Smooth muscle cell (in vitro differentiated cells): ENCODE measurements at regions not wholly inside any gene's neighbourhood (a gene's known extent, or its start where the extent isn't known, plus 50 kb on each side); places are given as distances from the start of the nearest gene placed in this dataset.

ENCODE experiments used
- DNase-seq: peaks from one replicate; lab custom pipeline; 2025; ENCODE audit not compliant: unreplicated experiment; lab: John Stamatoyannopoulos, UW
- H2AFZ ChIP-seq: fragments of 200-600 bp; sonication (generic); 2 replicates; pipeline ENCODE4 v1.6.0; 2016; ENCODE audit warnings: antibody characterized with exemption, low read depth, mild to moderate bottlenecking
- H3F3A ChIP-seq: fragments of 200-600 bp; sonication (generic); 2 replicates; pipeline ENCODE4 v1.6.0; 2017; ENCODE audit warnings: antibody characterized with exemption, low read depth
- H3K27ac ChIP-seq: fragments of 200-600 bp; sonication (generic); 2 replicates; pipeline ENCODE4 v1.5.1; 2016; ENCODE audit warnings: low read depth, mild to moderate bottlenecking
- H3K27me3 ChIP-seq: fragments of 200-600 bp; sonication (generic); 2 replicates; pipeline ENCODE4 v1.6.1; 2016; ENCODE audit warnings: low read depth, mild to moderate bottlenecking
- H3K36me3 ChIP-seq: fragments of 200-600 bp; sonication (generic); 2 replicates; pipeline ENCODE4 v1.5.1; 2016; ENCODE audit warnings: low read depth
- H3K4me1 ChIP-seq: fragments of 200-600 bp; sonication (generic); 2 replicates; pipeline ENCODE4 v1.5.1; 2016; ENCODE audit warnings: low read depth
- H3K4me2 ChIP-seq: fragments of 200-600 bp; sonication (generic); 2 replicates; pipeline ENCODE4 v1.6.0; 2016; ENCODE audit warnings: mild to moderate bottlenecking
- H3K4me3 ChIP-seq: fragments of 200-600 bp; sonication (generic); 2 replicates; pipeline ENCODE4 v1.5.1; 2016; ENCODE audit warnings: mild to moderate bottlenecking
- H3K79me2 ChIP-seq: fragments of 200-600 bp; sonication (generic); 2 replicates; pipeline ENCODE4 v1.6.0; 2016; ENCODE audit warnings: low read depth, mild to moderate bottlenecking
- H3K9ac ChIP-seq: fragments of 200-600 bp; sonication (generic); 2 replicates; pipeline ENCODE4 v1.6.0; 2016; ENCODE audit warnings: low read depth
- H3K9me3 ChIP-seq: fragments of 200-600 bp; sonication (generic); replicated peaks from 2 replicates; pipeline ENCODE4 v1.5.1; 2016; ENCODE audit warnings: low read depth
- H4K20me1 ChIP-seq: fragments of 200-600 bp; sonication (generic); 2 replicates; pipeline ENCODE4 v1.6.0; 2016; ENCODE audit warnings: low read depth
- CTCF ChIP-seq: fragments of 200-600 bp; sonication (generic); IDR thresholded peaks from 2 replicates; pipeline ENCODE4 v1.5.1; 2017; ENCODE audit warnings: borderline replicate concordance, mild to moderate bottlenecking, antibody characterized with exemption; ENCODE audit not compliant: insufficient read depth, poor library complexity, severe bottlenecking
- WGBS: methylation state at CpG from one replicate; pipeline ENCODE4 v1.1.7; 2016; ENCODE audit warnings: low lambda C conversion rate; 5-methylcytosine and 5-hydroxymethylcytosine counted together

GRCh38 chr6:155778336-155778735 lies 322.7 kb upstream of the NOX3 start:
- no peak for TF ChIP-seq CTCF
- DNase-seq: no peak
- H3K4me1 ChIP-seq: no peaks in the 10 kb centered on the region
- WGBS: 81% methylated on average over 2 of the region's 2 CpGs
- no peaks in the 10 kb centered on the region for H3K36me3 ChIP-seq
- no peak overlapping the region for H3K4me3 ChIP-seq
- H3K9me3 ChIP-seq: no peaks in the 10 kb centered on the region
- H2AFZ ChIP-seq: no peak overlapping the region
- no peaks in the 10 kb centered on the region for H3K27me3 ChIP-seq
- no peaks in the 10 kb centered on the region for H4K20me1 ChIP-seq
- H3F3A ChIP-seq: no peaks in the 10 kb centered on the region
- H3K9ac ChIP-seq: no peak overlapping the region
- no peaks in the 10 kb centered on the region for H3K79me2 ChIP-seq
- no peak overlapping the region for H3K4me2 ChIP-seq
- no peak overlapping the region for H3K27ac ChIP-seq

- Histone ChIP-seq H4K20me1 (no peaks in the 10 kb centered on the region), H3K36me3 (no peaks in the 10 kb centered on the region), H3K79me2 (no peaks in the 10 kb centered on the region), H3K4me3 (no peak overlapping the region), H3K9ac (no peak overlapping the region), H3K9me3 (no peaks in the 10 kb centered on the region), H3K27ac (no peak overlapping the region), H3K27me3 (no peaks in the 10 kb centered on the region), H3K4me2 (no peak overlapping the region), H2AFZ (no peak overlapping the region), H3F3A (no peaks in the 10 kb centered on the region), H3K4me1 (no peaks in the 10 kb centered on the region)
- TF ChIP-seq CTCF: no peak
- 91% methylated on average over 1 of the region's 1 CpG for WGBS
- DNase-seq: no peak
Measured at GRCh38 chr6:155771822-155772221, 316.2 kb upstream of the NOX3 start.

- Histone ChIP-seq H3K79me2 (no peaks in the 10 kb centered on the region), H3K27me3 (no peaks in the 10 kb centered on the region), H4K20me1 (no peaks in the 10 kb centered on the region), H3K36me3 (no peaks in the 10 kb centered on the region), H3K4me3 (no peak overlapping the region), H3K9ac (no peak overlapping the region), H3K4me2 (no peak overlapping the region), H3F3A (no peaks in the 10 kb centered on the region), H3K27ac (no peak overlapping the region), H3K9me3 (no peaks in the 10 kb centered on the region), H2AFZ (no peak overlapping the region), H3K4me1 (no peaks in the 10 kb centered on the region)
- TF ChIP-seq CTCF: no peak
- DNase-seq: no peak
Measured at GRCh38 chr6:155770856-155771255, 315.2 kb upstream of the NOX3 start.

- Histone ChIP-seq H3K4me2 (no peak overlapping the region), H2AFZ (no peak overlapping the region), H3K36me3 (no peaks in the 10 kb centered on the region), H3K27ac (no peak overlapping the region), H3K9me3 (no peaks in the 10 kb centered on the region), H3K79me2 (no peaks in the 10 kb centered on the region), H3K4me1 (no peaks in the 10 kb centered on the region), H3K27me3 (no peaks in the 10 kb centered on the region), H3K9ac (no peak overlapping the region), H3K4me3 (no peak overlapping the region), H4K20me1 (no peaks in the 10 kb centered on the region), H3F3A (no peaks in the 10 kb centered on the region)
- no peak for DNase-seq
- TF ChIP-seq CTCF: no peak
Measured at GRCh38 chr6:155770313-155770712, 314.7 kb upstream of the NOX3 start.
